ENCODE measurements at regions not wholly inside any gene's neighbourhood (a gene's known extent, or its start where the extent isn't known, plus 50 kb on each side); places are given as distances from the start of the nearest gene placed in this dataset.

GRCh38 chr6:19761121-19761520, 76.0 kb upstream of the ID4 start:
- no peak overlapping the region for H3K4me3 ChIP-seq (replicated peaks in 1 of 3; ENCODE audit: low read depth in 2 of 3, low read length in 3 of 3)
- no peak overlapping the region for H3K9ac ChIP-seq (ENCODE audit: insufficient read depth, low read length, poor library complexity, severe bottlenecking)
- no peaks in the 10 kb centered on the region for H3K36me3 ChIP-seq (replicated peaks in 1 of 2; ENCODE audit: control insufficient read depth in 1 of 2, insufficient read depth in 2 of 2, low read length in 2 of 2)
- no peak overlapping the region for H3K4me3 Mint-ChIP-seq
- peaks cover 0 to 6% of the 10 kb centered on the region in 2 donors for H3K9me3 ChIP-seq (replicated peaks in 1 of 2; ENCODE audit: control insufficient read depth in 1 of 2, insufficient read depth in 1 of 2, low read length in 2 of 2)
- no peak overlapping the region for H2AFZ ChIP-seq (ENCODE audit: insufficient read depth, low read depth, low read length, poor library complexity, severe bottlenecking)
- no peaks in the 10 kb centered on the region for H3K4me1 ChIP-seq (ENCODE audit: control insufficient read depth in 1 of 2, insufficient read depth in 2 of 2, low read length in 2 of 2)
- peaks cover 0 to 12% (median 4%) of the 10 kb centered on the region in 7 donors for H3K9me3 Mint-ChIP-seq
- no peak for DNase-seq
- H3K27me3 ChIP-seq (ENCODE audit: control insufficient read depth in 2 of 2, insufficient read depth in 2 of 2, low read length in 2 of 2): no peaks in the 10 kb centered on the region
- no peak overlapping the region for H3K4me2 ChIP-seq (replicated peaks; ENCODE audit: extremely low read depth, low read length, poor library complexity, severe bottlenecking)
- no peaks in the 10 kb centered on the region for H3K79me2 ChIP-seq (ENCODE audit: insufficient read depth, low read length)
- H3K27ac ChIP-seq (ENCODE audit: low read depth in 1 of 2, low read length in 2 of 2): no peak overlapping the region
- no CpG with 5 or more reads among the region's 1 CpG for WGBS (ENCODE audit: insufficient coverage)
- no peak for TF ChIP-seq CTCF (IDR thresholded peaks at IDR 0.05)
- no peaks in the 10 kb centered on the region for H3K4me1 Mint-ChIP-seq
- H3K27me3 Mint-ChIP-seq (ENCODE audit: low read depth in 3 of 3): no peaks in the 10 kb centered on the region
- H3K36me3 Mint-ChIP-seq: no peaks in the 10 kb centered on the region
- H3K27ac Mint-ChIP-seq: no peak overlapping the region
- H4K20me1 ChIP-seq (ENCODE audit: insufficient read depth, low read length): no peaks in the 10 kb centered on the region
- intact Hi-C loops (cut with micrococcal nuclease): no loop called here

GRCh38 chr6:19771753-19772336, 65.3 kb upstream of the ID4 start:
- no peak overlapping the region for H3K27ac Mint-ChIP-seq
- DNase-seq: no peak
- no peaks in the 10 kb centered on the region for H4K20me1 ChIP-seq (ENCODE audit: insufficient read depth, low read length)
- no peaks in the 10 kb centered on the region for H3K36me3 Mint-ChIP-seq
- H3K27me3 ChIP-seq (ENCODE audit: control insufficient read depth in 2 of 2, insufficient read depth in 2 of 2, low read length in 2 of 2): no peaks in the 10 kb centered on the region
- no peak overlapping the region for H3K9ac ChIP-seq (ENCODE audit: insufficient read depth, low read length, poor library complexity, severe bottlenecking)
- H3K9me3 ChIP-seq (replicated peaks in 1 of 2; ENCODE audit: control insufficient read depth in 1 of 2, insufficient read depth in 1 of 2, low read length in 2 of 2): peaks cover 0 to 10% of the 10 kb centered on the region in 2 donors
- H3K4me1 ChIP-seq (ENCODE audit: control insufficient read depth in 1 of 2, insufficient read depth in 2 of 2, low read length in 2 of 2): no peaks in the 10 kb centered on the region
- no peak for TF ChIP-seq CTCF (IDR thresholded peaks at IDR 0.05)
- H2AFZ ChIP-seq (ENCODE audit: insufficient read depth, low read depth, low read length, poor library complexity, severe bottlenecking): no peak overlapping the region
- H3K9me3 Mint-ChIP-seq: peaks cover 1 to 9% (median 4%) of the 10 kb centered on the region in 7 donors
- no peak overlapping the region for H3K4me3 Mint-ChIP-seq
- no peak overlapping the region for H3K4me2 ChIP-seq (replicated peaks; ENCODE audit: extremely low read depth, low read length, poor library complexity, severe bottlenecking)
- intact Hi-C loops (cut with micrococcal nuclease): no loop called here
- no peak overlapping the region for H3K27ac ChIP-seq (ENCODE audit: low read depth in 1 of 2, low read length in 2 of 2)
- no peaks in the 10 kb centered on the region for H3K27me3 Mint-ChIP-seq (ENCODE audit: low read depth in 3 of 3)
- H3K36me3 ChIP-seq (replicated peaks in 1 of 2; ENCODE audit: control insufficient read depth in 1 of 2, insufficient read depth in 2 of 2, low read length in 2 of 2): no peaks in the 10 kb centered on the region
- 100% methylated on average over 1 of the region's 5 CpGs for WGBS (ENCODE audit: insufficient coverage)
- no peaks in the 10 kb centered on the region for H3K79me2 ChIP-seq (ENCODE audit: insufficient read depth, low read length)
- H3K4me1 Mint-ChIP-seq: no peaks in the 10 kb centered on the region
- H3K4me3 ChIP-seq (replicated peaks in 1 of 3; ENCODE audit: low read depth in 2 of 3, low read length in 3 of 3): no peak overlapping the region

All from CD14-positive monocyte (primary cell).